Hepatocyte (in vitro differentiated cells): ENCODE measurements at regions not wholly inside any gene's neighbourhood (a gene's known extent, or its start where the extent isn't known, plus 50 kb on each side); places are given as distances from the start of the nearest gene placed in this dataset.

Source experiments
- EZH2 ChIP-seq: fragments of 200-600 bp; sonication (generic); IDR thresholded peaks from 2 replicates; pipeline ENCODE4 v1.6.1; 2016; ENCODE audit warnings: antibody characterized with exemption, mild to moderate bottlenecking, borderline replicate concordance
- EZH2phosphoT487 ChIP-seq: fragments of 200-600 bp; sonication (generic); IDR thresholded peaks from one replicate; pipeline ENCODE4 v1.6.1; 2018; ENCODE audit warnings: antibody characterized with exemption, mild to moderate bottlenecking, low read depth, moderate library complexity; ENCODE audit not compliant: unreplicated experiment, severe bottlenecking
- TF ChIP-seq, protein P1 (sequence below): fragments of 200-600 bp; sonication (generic); IDR thresholded peaks from 2 replicates; pipeline ENCODE4 v1.5.1; 2016; ENCODE audit warnings: antibody characterized with exemption, mild to moderate bottlenecking; ENCODE audit not compliant: poor library complexity

DNA sequence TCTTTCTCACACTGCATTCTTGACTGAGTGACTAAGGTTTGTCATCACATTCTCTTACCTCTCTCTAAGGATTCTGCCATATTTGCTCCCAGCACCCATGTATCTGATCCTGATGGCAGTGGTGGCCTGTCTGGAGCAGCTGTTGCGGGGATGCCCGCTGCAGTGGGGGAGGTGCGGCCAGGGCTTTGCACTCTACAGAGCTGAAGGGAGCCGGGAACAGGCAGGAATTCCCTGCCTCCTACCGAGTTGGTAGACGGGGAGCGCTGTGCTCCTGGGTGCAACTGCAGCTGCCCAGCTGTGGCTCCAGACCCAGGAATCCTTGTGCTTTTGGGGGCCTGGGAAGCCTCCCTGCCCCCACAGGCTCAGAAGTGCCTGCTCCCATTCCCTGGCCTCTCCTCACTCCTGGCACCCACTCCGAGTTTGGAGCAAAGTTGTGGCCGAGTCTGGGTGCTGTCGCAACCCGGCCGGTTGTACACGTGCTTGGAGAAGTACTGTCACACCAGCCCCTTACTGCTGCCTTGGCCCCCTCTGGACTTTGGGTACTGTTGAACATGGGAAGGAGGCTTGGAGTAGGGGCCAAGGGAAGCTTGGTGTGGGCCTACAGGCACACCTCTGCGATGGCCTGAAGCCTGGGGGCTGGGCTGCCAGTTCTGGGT is 106.9 kb upstream of the OR4E1 start:
- TF ChIP-seq EZH2phosphoT487 (no peak), EZH2 (no peak)
- TF ChIP-seq, protein P1, sequence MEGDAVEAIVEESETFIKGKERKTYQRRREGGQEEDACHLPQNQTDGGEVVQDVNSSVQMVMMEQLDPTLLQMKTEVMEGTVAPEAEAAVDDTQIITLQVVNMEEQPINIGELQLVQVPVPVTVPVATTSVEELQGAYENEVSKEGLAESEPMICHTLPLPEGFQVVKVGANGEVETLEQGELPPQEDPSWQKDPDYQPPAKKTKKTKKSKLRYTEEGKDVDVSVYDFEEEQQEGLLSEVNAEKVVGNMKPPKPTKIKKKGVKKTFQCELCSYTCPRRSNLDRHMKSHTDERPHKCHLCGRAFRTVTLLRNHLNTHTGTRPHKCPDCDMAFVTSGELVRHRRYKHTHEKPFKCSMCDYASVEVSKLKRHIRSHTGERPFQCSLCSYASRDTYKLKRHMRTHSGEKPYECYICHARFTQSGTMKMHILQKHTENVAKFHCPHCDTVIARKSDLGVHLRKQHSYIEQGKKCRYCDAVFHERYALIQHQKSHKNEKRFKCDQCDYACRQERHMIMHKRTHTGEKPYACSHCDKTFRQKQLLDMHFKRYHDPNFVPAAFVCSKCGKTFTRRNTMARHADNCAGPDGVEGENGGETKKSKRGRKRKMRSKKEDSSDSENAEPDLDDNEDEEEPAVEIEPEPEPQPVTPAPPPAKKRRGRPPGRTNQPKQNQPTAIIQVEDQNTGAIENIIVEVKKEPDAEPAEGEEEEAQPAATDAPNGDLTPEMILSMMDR = no peak
